HCT116 (cell line): ENCODE measurements at regions not wholly inside any gene's neighbourhood (a gene's known extent, or its start where the extent isn't known, plus 50 kb on each side); places are given as distances from the start of the nearest gene placed in this dataset.

Source experiments
- ATAC-seq: fragments of 200-7000 bp; cut with Tn5 transposase; 2 replicates; pipeline ENCODE4 v1.9.1; 2020; ENCODE audit warnings: mild to moderate bottlenecking, moderate library complexity
- BruUV-seq: library from RNA; stranded (reverse); fragments of 400-500 nt; replicated peaks from 2 replicates; lab custom pipeline; 2021; lab: Mats Ljungman, UMichigan
- CTCF ChIA-PET: fragments of 300-600 bp; sonication (Branson Sonifier 250); formaldehyde crosslinking; loops from one replicate; lab custom pipeline; 2021; ENCODE audit warnings: antibody characterized with exemption; lab: Charles Lee
- POLR2A ChIA-PET: fragments of 300-600, 350-600 bp; sonication (Branson Sonifier 250); formaldehyde crosslinking; loops from one replicate; lab custom pipeline; 2021; ENCODE audit warnings: antibody characterized with exemption; lab: Charles Lee
- RAD21 ChIA-PET, 2 experiments: fragments of 300-600 bp; sonication (Branson Sonifier 250); formaldehyde crosslinking; loops; one replicate each; lab custom pipeline; 2023; ENCODE audit warnings: low total read pairs in 2 of 2; ENCODE audit not compliant: uncharacterized antibody in 2 of 2, unreplicated experiment in 2 of 2, low non-redundant PET in 1 of 2; lab: Charles Lee
- DNase-seq: peaks from one replicate; pipeline ENCODE4 v3.0.0-alpha.2; 2010; ENCODE audit warnings: low read depth, low spot score
- H2AFZ ChIP-seq: fragments of 200-600 bp; shearing (Covaris generic), sonication (generic); 2 replicates; pipeline ENCODE4 v1.6.1; 2017; ENCODE audit warnings: low read depth, mixed run types, mixed read lengths, antibody characterized with exemption, low read length; ENCODE audit not compliant: poor library complexity, severe bottlenecking
- H3K27ac ChIP-seq: 2 replicates; pipeline ENCODE4 v1.5.1; 2012; ENCODE audit warnings: low read depth, low read length
- H3K27me3 ChIP-seq: fragments of 200-600 bp; sonication (generic); 2 replicates; pipeline ENCODE4 v1.6.1; 2016; ENCODE audit warnings: mixed run types, low read length, mixed read lengths; ENCODE audit not compliant: insufficient read depth
- H3K36me3 ChIP-seq, 2 experiments: fragments of 200-500 bp in 1 of 2; fragments of 200-600 bp in 1 of 2; sonication (Bioruptor generic) in 1 of 2; sonication (generic) in 1 of 2; 2 replicates each; pipeline versions ENCODE4 v1.5.1 to v1.6.1; 2014 to 2016; ENCODE audit warnings: low read length in 2 of 2, inconsistent platforms in 1 of 2, mixed read lengths in 1 of 2, mixed run types in 1 of 2; ENCODE audit not compliant: insufficient read depth in 2 of 2, control insufficient read depth in 1 of 2
- H3K4me1 ChIP-seq, 2 experiments: fragments of 200-600 bp in 1 of 2; sonication (generic) in 1 of 2; 2 replicates each; pipeline versions ENCODE4 v1.5.1 to v1.6.1; 2012 to 2017; ENCODE audit warnings: low read length in 2 of 2, inconsistent platforms in 1 of 2, mild to moderate bottlenecking in 1 of 2, mixed read lengths in 1 of 2, mixed run types in 1 of 2, moderate library complexity in 1 of 2; ENCODE audit not compliant: insufficient read depth in 2 of 2, control insufficient read depth in 1 of 2
- H3K4me2 ChIP-seq: fragments of 200-600 bp; sonication (generic); 2 replicates; pipeline ENCODE4 v1.6.1; 2017; ENCODE audit warnings: mixed run types, low read length, mixed read lengths
- H3K4me3 ChIP-seq, 2 experiments: fragments of 200-600 bp in 1 of 2; sonication (generic) in 1 of 2; replicated peaks in 1 of 2; 2 replicates each; pipeline ENCODE4 v1.5.1; 2011 to 2016; ENCODE audit warnings: low read length in 2 of 2, control low read depth in 1 of 2, low read depth in 1 of 2, mild to moderate bottlenecking in 1 of 2, mixed read lengths in 1 of 2, mixed run types in 1 of 2
- H3K79me2 ChIP-seq: fragments of 200-600 bp; sonication (generic); 2 replicates; pipeline ENCODE4 v1.6.1; 2017; ENCODE audit warnings: mild to moderate bottlenecking, mixed run types, low read length, moderate library complexity, mixed read lengths; ENCODE audit not compliant: insufficient read depth
- H3K9ac ChIP-seq: fragments of 200-600 bp; sonication (generic); 2 replicates; pipeline ENCODE4 v1.6.1; 2016; ENCODE audit warnings: low read length, mixed read lengths
- H3K9me2 ChIP-seq: fragments of 200-600 bp; sonication (generic), shearing (Covaris generic); 2 replicates; pipeline ENCODE4 v1.6.1; 2017; ENCODE audit warnings: mixed run types, mild to moderate bottlenecking, moderate library complexity; ENCODE audit not compliant: insufficient read depth
- H3K9me3 ChIP-seq, 2 experiments: fragments of 200-500 bp in 1 of 2; fragments of 200-600 bp in 1 of 2; sonication (Bioruptor generic) in 1 of 2; sonication (generic) in 1 of 2; 2 replicates each; pipeline ENCODE4 v1.6.1; 2014 to 2017; ENCODE audit warnings: low read length in 2 of 2, mixed read lengths in 2 of 2, inconsistent platforms in 1 of 2, low read depth in 1 of 2, mild to moderate bottlenecking in 1 of 2, mixed run types in 1 of 2, moderate library complexity in 1 of 2; ENCODE audit not compliant: control insufficient read depth in 1 of 2, insufficient read depth in 1 of 2
- H4K20me1 ChIP-seq: fragments of 200-600 bp; sonication (generic), shearing (Covaris generic); 2 replicates; pipeline ENCODE4 v1.6.1; 2017; ENCODE audit warnings: mixed run types, mild to moderate bottlenecking, moderate library complexity; ENCODE audit not compliant: insufficient read depth
- CEBPB ChIP-seq: IDR thresholded peaks from 2 replicates; pipeline ENCODE4 v1.6.1; 2012; ENCODE audit warnings: low read depth
- ELF1 ChIP-seq: IDR thresholded peaks from 2 replicates; pipeline ENCODE4 v1.6.1; 2012; ENCODE audit warnings: low read depth, borderline replicate concordance
- EZH2 ChIP-seq: fragments of 200-600 bp; sonication (generic); IDR thresholded peaks from 2 replicates; pipeline ENCODE4 v1.6.1; 2017; ENCODE audit warnings: antibody characterized with exemption, mixed run types
- EZH2phosphoT487 ChIP-seq: fragments of 200-600 bp; IDR thresholded peaks from 2 replicates; pipeline ENCODE4 v1.6.1; 2018; ENCODE audit warnings: antibody characterized with exemption, borderline replicate concordance
- FOSL1 ChIP-seq: IDR thresholded peaks from 2 replicates; pipeline ENCODE4 v1.6.1; 2012; ENCODE audit warnings: low read depth
- SIN3A ChIP-seq: IDR thresholded peaks from 2 replicates; pipeline ENCODE4 v1.6.1; 2012; ENCODE audit warnings: low read depth
- SP1 ChIP-seq: IDR thresholded peaks from 2 replicates; pipeline ENCODE4 v1.6.1; 2012; ENCODE audit warnings: low read depth
- SRF ChIP-seq: IDR thresholded peaks from 2 replicates; pipeline ENCODE4 v1.6.1; 2012; ENCODE audit warnings: low read depth
- TCF7L2 ChIP-seq: IDR thresholded peaks from 2 replicates; pipeline ENCODE4 v1.7.0; 2011; ENCODE audit warnings: borderline replicate concordance, inconsistent platforms; ENCODE audit not compliant: insufficient read depth, insufficient read length; ENCODE audit errors: extremely low read depth
- YY1 ChIP-seq: IDR thresholded peaks from 2 replicates; pipeline ENCODE4 v1.6.1; 2011; ENCODE audit warnings: low read length, low read depth, moderate library complexity, mild to moderate bottlenecking; ENCODE audit not compliant: insufficient replicate concordance; ENCODE audit errors: extremely low read depth
- ZFX ChIP-seq: fragments of 450-650 bp; IDR thresholded peaks from 2 replicates; pipeline ENCODE4 v1.6.1; 2017
- intact Hi-C: fragments of 100-400 bp; cut with micrococcal nuclease; formaldehyde crosslinking; loops from 2 replicates; pipeline ENCODE4 v1.10.0; 2022
- TF ChIP-seq, protein P1 (sequence below): IDR thresholded peaks from 2 replicates; pipeline ENCODE4 v1.6.1; 2012
- TF ChIP-seq, protein P2 (sequence below): IDR thresholded peaks from 2 replicates; pipeline ENCODE4 v1.6.1; 2012
- TF ChIP-seq, protein P3 (sequence below), 3 experiments: fragments of 200-600 bp in 1 of 3; sonication (generic) in 1 of 3; IDR thresholded peaks in 2 of 3; conservative IDR thresholded peaks in 1 of 3; 2 replicates each; pipeline ENCODE4 v1.5.1; 2012 to 2017; ENCODE audit warnings: low read depth in 2 of 3, low read length in 2 of 3, antibody characterized with exemption in 1 of 3, borderline replicate concordance in 1 of 3, control low read depth in 1 of 3, mild to moderate bottlenecking in 1 of 3, mixed read lengths in 1 of 3, mixed run types in 1 of 3, moderate library complexity in 1 of 3; ENCODE audit not compliant: insufficient read depth in 1 of 3
- TF ChIP-seq, protein P4 (sequence below): IDR thresholded peaks from 2 replicates; pipeline ENCODE4 v1.6.1; 2011; ENCODE audit warnings: mild to moderate bottlenecking, low read length, moderate library complexity; ENCODE audit not compliant: insufficient replicate concordance; ENCODE audit errors: extremely low read depth

DNA sequence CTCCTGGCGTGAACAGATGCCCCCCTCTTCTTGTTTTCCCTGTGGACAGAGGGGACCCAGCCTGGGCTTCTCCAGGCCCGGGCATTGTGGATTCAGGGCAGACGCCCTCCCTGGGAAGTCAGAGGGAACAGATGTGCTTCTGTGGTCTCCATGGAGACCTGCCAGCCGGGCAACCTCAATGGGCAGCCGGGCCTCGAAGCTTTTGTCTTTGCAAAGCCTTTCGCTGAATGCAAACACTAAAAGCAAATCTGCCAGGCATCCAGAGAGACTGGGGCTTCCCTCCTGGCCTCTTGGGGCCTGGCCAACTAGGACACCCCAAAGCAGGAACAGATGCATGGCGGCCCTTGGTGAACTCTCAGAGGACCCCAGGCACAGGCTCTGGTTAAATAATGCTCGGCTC lies 370.0 kb upstream of the SULF2 start:
- Histone ChIP-seq H3K36me3 (no peaks in the 10 kb centered on the region), H3K9ac (no peak overlapping the region), H3K9me3 (0 out of 4 replicates have a peak, but pooled peaks cover 0 to 5% of the 10 kb centered on the region in 2 experiments), H3K4me1 (peaks cover 0 to 8% of the 10 kb centered on the region in 2 experiments; a peak in 1 of 4 replicates), H2AFZ (no peak overlapping the region), H3K4me2 (no peak overlapping the region), H4K20me1 (no peaks in the 10 kb centered on the region), H3K4me3 (no peak overlapping the region), H3K79me2 (no peaks in the 10 kb centered on the region), H3K9me2 (no peaks in the 10 kb centered on the region), H3K27me3 (peaks cover 37% of the 10 kb centered on the region), H3K27ac (no peak overlapping the region)
- DNase-seq (no peak), ATAC-seq (no peak)
- ChIA-PET POLR2A (no interaction called here), RAD21 (no interaction called here), CTCF (no interaction called here)
- TF ChIP-seq, protein P1, sequence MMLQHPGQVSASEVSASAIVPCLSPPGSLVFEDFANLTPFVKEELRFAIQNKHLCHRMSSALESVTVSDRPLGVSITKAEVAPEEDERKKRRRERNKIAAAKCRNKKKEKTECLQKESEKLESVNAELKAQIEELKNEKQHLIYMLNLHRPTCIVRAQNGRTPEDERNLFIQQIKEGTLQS: no peak
- TF ChIP-seq SIN3A (no peak), EZH2 (no peak), YY1 (no peak), SRF (no peak), ZFX (no peak), TCF7L2 (no peak), CEBPB (no peak), EZH2phosphoT487 (no peak), SP1 (no peak), FOSL1 (no peak), ELF1 (no peak)
- TF ChIP-seq, protein P2, sequence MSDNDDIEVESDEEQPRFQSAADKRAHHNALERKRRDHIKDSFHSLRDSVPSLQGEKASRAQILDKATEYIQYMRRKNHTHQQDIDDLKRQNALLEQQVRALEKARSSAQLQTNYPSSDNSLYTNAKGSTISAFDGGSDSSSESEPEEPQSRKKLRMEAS: no peak
- TF ChIP-seq, protein P3, sequence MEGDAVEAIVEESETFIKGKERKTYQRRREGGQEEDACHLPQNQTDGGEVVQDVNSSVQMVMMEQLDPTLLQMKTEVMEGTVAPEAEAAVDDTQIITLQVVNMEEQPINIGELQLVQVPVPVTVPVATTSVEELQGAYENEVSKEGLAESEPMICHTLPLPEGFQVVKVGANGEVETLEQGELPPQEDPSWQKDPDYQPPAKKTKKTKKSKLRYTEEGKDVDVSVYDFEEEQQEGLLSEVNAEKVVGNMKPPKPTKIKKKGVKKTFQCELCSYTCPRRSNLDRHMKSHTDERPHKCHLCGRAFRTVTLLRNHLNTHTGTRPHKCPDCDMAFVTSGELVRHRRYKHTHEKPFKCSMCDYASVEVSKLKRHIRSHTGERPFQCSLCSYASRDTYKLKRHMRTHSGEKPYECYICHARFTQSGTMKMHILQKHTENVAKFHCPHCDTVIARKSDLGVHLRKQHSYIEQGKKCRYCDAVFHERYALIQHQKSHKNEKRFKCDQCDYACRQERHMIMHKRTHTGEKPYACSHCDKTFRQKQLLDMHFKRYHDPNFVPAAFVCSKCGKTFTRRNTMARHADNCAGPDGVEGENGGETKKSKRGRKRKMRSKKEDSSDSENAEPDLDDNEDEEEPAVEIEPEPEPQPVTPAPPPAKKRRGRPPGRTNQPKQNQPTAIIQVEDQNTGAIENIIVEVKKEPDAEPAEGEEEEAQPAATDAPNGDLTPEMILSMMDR (IDR thresholded peaks at IDR 0.05 in 2 of 3, conservative IDR thresholded peaks at IDR 0.05 in 1 of 3; ENCODE audit: borderline replicate concordance in 1 of 3, insufficient read depth in 1 of 3, low read depth in 2 of 3, low read length in 2 of 3): no peak
- TF ChIP-seq, protein P4, sequence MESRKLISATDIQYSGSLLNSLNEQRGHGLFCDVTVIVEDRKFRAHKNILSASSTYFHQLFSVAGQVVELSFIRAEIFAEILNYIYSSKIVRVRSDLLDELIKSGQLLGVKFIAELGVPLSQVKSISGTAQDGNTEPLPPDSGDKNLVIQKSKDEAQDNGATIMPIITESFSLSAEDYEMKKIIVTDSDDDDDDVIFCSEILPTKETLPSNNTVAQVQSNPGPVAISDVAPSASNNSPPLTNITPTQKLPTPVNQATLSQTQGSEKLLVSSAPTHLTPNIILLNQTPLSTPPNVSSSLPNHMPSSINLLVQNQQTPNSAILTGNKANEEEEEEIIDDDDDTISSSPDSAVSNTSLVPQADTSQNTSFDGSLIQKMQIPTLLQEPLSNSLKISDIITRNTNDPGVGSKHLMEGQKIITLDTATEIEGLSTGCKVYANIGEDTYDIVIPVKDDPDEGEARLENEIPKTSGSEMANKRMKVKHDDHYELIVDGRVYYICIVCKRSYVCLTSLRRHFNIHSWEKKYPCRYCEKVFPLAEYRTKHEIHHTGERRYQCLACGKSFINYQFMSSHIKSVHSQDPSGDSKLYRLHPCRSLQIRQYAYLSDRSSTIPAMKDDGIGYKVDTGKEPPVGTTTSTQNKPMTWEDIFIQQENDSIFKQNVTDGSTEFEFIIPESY: no peak
- no TSS peak for BruUV-seq
- intact Hi-C loops: no loop called here
